KOPT-K1 (cell line): ENCODE measurements at regions not wholly inside any gene's neighbourhood (a gene's known extent, or its start where the extent isn't known, plus 50 kb on each side); places are given as distances from the start of the nearest gene placed in this dataset.
"Not testable (repeated sequence)": the region's sequence is repeated elsewhere in the genome, so short reads cannot be mapped to it uniquely, and the experiment has no call there.

ENCODE experiments used
- H3K27ac ChIP-seq: fragments of 200-600 bp; sonication (generic); 2 replicates; pipeline ENCODE4 v1.5.1; 2016; ENCODE audit warnings: antibody characterized with exemption, mild to moderate bottlenecking, low read depth, low read length; ENCODE audit not compliant: poor library complexity, severe bottlenecking
- H3K36me3 ChIP-seq: fragments of 200-600 bp; sonication (generic); 2 replicates; pipeline ENCODE4 v1.5.1; 2017; ENCODE audit warnings: antibody characterized with exemption, mild to moderate bottlenecking, low read length, moderate library complexity; ENCODE audit not compliant: insufficient read depth
- H3K9me3 ChIP-seq: fragments of 200-600 bp; sonication (generic); 2 replicates; pipeline ENCODE4 v1.5.1; 2017; ENCODE audit warnings: antibody characterized with exemption, low read length, mild to moderate bottlenecking; ENCODE audit not compliant: insufficient read depth, poor library complexity, severe bottlenecking

GRCh38 chr10:6716516-6716915, 136.4 kb upstream of the PRKCQ start:
- Histone ChIP-seq H3K9me3 (peaks cover 13% of the 10 kb centered on the region), H3K27ac (no peak overlapping the region), H3K36me3 (no peaks in the 10 kb centered on the region)

GRCh38 chr10:6713716-6714115, 133.6 kb upstream of the PRKCQ start:
- Histone ChIP-seq H3K9me3 (no peaks in the 10 kb centered on the region), H3K27ac (no peak overlapping the region), H3K36me3 (no peaks in the 10 kb centered on the region)

DNA sequence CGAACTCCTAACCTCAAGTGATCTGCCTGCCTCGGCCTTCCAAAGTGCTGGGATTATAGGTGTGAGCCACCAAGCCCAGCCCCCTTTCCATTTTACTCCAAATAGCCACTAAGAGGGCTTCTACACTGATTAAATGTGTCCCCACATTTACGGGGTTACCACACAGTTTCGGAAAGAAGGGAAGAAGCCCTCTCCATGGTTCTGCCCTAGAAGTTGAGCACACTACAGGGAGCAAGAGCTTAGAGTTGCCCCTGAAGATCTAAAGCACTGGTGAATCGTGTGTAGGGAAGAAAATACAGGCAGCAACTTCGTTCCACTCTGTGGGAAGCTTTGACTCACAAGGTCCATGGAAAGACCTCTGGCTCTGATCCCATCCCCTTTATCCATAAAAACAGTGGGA, 133.0 kb upstream of the PRKCQ start:
- no peak overlapping the region for H3K27ac ChIP-seq
- H3K36me3 ChIP-seq, result no peaks in the 10 kb centered on the region
- H3K9me3 ChIP-seq, result no peaks in the 10 kb centered on the region

DNA sequence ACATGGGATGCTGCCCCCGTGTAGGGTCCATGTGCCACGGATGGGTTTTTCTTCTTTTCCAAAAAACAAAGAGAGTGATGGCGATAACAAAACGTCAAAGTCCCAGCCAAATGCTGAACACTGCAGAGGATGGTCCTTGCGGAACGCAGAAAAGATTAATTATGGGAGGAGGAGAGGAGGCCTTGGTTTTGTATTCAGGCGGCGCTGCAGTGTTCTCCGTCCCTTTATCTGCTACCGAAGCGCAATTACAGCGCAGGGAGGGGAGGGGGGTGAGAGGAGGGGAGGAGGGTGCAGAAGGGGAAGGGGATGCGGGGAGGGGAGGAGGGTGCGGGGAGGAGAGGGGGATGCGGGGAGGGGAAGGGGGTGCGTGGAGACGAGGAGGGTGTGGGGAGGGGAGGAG, 131.8 kb upstream of the PRKCQ start:
- H3K27ac ChIP-seq, result no peak overlapping the region
- H3K9me3 ChIP-seq, result no peaks in the 10 kb centered on the region
- H3K36me3 ChIP-seq, result no peaks in the 10 kb centered on the region

DNA sequence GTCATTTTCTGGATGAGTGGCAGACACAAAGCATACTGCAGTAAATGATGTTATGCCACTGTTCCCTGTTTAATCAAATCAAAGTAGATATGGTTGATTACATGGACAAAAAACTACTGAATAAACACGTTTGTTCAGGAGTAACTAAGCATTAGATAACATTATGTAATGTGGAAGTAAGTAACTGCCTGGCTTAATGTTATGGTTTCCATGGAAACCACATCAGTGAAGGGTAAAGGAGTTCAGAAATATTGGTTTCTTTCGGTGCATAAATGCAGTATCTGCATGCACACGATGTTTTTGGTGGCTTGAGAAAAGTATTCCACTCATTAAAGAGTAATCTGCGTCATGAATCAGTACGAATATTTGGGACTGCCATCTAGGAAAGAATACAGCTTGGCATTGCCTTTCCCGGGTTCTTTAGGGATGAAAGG, 131.3 kb upstream of the PRKCQ start:
- Histone ChIP-seq H3K9me3 (no peaks in the 10 kb centered on the region), H3K27ac (no peak overlapping the region), H3K36me3 (no peaks in the 10 kb centered on the region)

GRCh38 chr10:6707352-6707751, 127.3 kb upstream of the PRKCQ start:
- Histone ChIP-seq H3K9me3 (no peaks in the 10 kb centered on the region), H3K27ac (no peak overlapping the region), H3K36me3 (no peaks in the 10 kb centered on the region)

DNA sequence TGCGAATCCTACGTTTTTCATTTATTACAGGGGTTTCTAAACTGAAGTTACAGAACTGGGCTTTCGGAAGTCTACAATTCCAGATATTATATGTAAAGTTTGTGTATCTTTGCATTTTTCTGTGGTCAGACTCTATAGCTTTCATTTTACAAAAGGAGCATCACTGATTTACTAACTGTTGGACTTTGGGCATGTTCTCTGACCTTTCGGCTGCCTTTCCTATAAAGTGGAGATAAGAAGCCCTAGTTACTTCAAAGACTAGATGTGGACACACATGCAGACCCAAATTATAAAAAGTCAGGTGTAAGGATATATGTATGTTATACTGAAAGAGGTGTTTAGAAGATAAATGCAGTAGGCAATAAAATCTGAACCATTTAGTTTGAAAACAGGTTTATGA, 126.6 kb upstream of the PRKCQ start:
- H3K9me3 ChIP-seq, result no peaks in the 10 kb centered on the region
- H3K36me3 ChIP-seq, result no peaks in the 10 kb centered on the region
- no peak overlapping the region for H3K27ac ChIP-seq

DNA sequence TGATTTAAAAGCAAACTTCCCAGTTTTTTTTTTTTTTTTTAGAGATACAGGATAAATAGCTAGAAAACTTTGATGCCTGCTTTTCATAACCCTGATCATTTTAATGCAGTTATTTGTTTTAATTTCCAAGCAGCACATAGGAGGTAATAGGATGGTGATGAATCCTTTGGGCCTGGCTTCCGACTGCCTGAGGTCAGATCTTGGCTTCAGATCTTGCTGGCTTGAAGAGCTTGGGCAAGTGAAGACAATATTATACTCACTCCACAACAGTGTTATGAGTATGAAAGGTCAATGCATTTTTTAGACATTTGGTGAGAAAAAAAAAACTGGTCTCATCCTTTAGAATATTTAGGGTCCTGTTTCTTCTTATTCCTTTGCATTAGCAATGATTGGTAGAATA, 124.8 kb upstream of the PRKCQ start:
- Histone ChIP-seq H3K36me3 (no peaks in the 10 kb centered on the region), H3K9me3 (no peaks in the 10 kb centered on the region), H3K27ac (no peak overlapping the region)

GRCh38 chr10:6702833-6703232, 122.8 kb upstream of the PRKCQ start:
- not testable (repeated sequence) for H3K36me3 ChIP-seq, H3K9me3 ChIP-seq, H3K27ac ChIP-seq

- Histone ChIP-seq H3K36me3 (no peaks in the 10 kb centered on the region), H3K9me3 (no peaks in the 10 kb centered on the region), H3K27ac (no peak overlapping the region)
These were observed 122.0 kb upstream of the PRKCQ start for GRCh38 chr10:6702030-6702429.

DNA sequence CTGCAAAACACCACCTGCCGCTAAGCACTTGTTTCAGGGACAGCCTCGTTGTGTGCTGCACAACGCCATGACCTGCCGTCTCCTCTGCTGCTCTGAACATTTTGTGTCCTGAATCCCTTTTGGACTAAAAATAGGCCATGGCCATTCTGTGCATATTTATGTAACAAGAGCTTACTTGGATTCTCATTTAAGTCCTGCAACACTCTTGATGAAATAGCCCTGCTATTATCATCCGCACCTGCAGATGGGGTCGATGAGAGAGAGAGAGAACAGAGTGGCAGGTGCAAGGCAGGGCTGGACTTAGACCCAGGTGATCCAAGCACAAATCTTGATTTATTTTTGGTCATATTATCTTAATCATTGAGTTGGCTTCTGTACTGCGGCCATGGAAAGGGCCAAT, 121.2 kb upstream of the PRKCQ start:
- no peak overlapping the region for H3K27ac ChIP-seq
- no peaks in the 10 kb centered on the region for H3K9me3 ChIP-seq
- no peaks in the 10 kb centered on the region for H3K36me3 ChIP-seq

GRCh38 chr10:6700066-6700465, 120.0 kb upstream of the PRKCQ start:
- H3K36me3 ChIP-seq, result no peaks in the 10 kb centered on the region
- no peak overlapping the region for H3K27ac ChIP-seq
- H3K9me3 ChIP-seq, result no peaks in the 10 kb centered on the region

DNA sequence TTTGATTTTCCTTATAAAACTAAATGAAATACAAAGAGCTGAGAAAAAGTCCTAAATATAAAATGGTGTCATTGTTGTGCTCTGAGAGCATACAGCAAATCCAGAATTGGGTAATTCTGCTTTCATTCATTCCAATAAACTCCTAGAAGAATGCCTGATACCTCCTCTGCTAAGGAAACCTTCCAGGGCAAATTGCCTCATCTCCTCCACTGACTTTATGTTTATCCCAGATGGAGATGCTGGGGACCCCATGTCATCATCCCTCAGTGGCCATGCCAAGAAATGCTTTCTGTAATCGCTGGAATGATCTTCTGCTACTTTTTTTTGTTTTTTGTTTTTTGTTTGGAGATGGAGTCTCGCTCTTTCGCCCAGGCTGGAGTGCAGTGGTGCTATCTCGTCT, 119.3 kb upstream of the PRKCQ start:
- H3K9me3 ChIP-seq, result no peaks in the 10 kb centered on the region
- H3K27ac ChIP-seq, result no peak overlapping the region
- H3K36me3 ChIP-seq, result no peaks in the 10 kb centered on the region

- H3K36me3 ChIP-seq, result no peaks in the 10 kb centered on the region
- no peaks in the 10 kb centered on the region for H3K9me3 ChIP-seq
- no peak overlapping the region for H3K27ac ChIP-seq
These were observed 115.4 kb upstream of the PRKCQ start for GRCh38 chr10:6695519-6695918.

DNA sequence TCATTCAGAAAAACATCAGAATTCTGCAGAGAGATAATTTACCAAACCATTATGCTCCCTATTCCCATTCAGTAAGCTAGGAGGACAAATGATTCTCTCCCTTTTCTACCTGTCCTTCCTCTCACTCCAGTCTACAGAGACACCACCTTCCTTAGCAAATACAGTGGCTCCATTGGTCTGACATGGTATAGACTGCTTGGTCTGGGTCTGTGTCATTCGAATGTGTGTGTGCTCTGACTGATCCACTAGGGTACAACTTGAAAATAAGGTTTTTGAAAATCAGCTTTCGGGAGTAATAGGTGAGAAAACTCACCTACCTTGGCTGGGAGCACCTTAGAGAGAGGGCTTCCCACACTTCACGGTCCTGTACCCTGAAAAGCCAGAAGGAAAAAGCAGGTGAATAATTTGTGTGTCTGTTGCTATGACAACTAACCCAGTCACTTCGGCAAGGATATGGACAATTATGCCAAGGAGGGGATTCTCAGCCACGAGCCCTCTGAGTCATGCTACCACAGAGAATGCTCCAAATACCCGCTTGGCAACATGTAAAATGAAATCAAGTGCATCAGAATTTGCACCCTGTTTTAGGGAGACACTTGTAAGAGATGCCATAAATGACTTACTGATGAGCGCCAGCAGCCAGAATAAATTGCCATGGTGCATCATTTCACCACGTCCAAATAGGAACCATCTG, 114.5 kb upstream of the PRKCQ start:
- H3K27ac ChIP-seq, result no peak overlapping the region
- no peaks in the 10 kb centered on the region for H3K36me3 ChIP-seq
- no peaks in the 10 kb centered on the region for H3K9me3 ChIP-seq

DNA sequence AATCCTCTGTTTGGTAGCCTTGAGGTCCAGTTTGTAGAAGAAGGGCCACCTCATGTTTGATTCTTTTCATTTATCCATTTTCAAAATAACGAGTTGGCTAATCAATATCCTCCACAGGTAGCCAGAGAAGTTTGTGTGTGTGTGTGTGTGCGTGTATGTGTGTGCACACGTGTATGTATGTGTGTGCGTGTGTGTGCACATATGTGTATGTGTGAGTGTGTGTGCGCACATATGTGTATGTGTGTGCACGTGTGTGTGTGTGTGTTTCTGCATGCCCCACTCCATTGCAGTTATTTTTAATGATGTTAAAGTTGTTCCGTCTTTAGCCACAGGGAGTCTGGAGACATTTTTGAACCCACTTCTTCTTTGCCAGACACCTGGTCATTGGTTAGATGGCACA, 112.8 kb upstream of the PRKCQ start:
- no peak overlapping the region for H3K27ac ChIP-seq
- H3K36me3 ChIP-seq, result no peaks in the 10 kb centered on the region

More for the DNA sequence above, 112.8 kb upstream of the PRKCQ start:
- no peaks in the 10 kb centered on the region for H3K9me3 ChIP-seq
